ENCODE measurements at regions not wholly inside any gene's neighbourhood (a gene's known extent, or its start where the extent isn't known, plus 50 kb on each side); places are given as distances from the start of the nearest gene placed in this dataset.

GRCh38 chr16:8481810-8482209 is 108.5 kb downstream of the TMEM114 start:
- ChIA-PET POLR2A (no interaction called here), CTCF (no interaction called here)

GRCh38 chr16:8476824-8477223 is 113.5 kb downstream of the TMEM114 start:
- ChIA-PET CTCF (no interaction called here), POLR2A (no interaction called here)
- TF ChIP-seq CTCF (IDR thresholded peaks at IDR 0.05; ENCODE audit: insufficient read depth, low read depth, low read length): no peak
- no peaks in the 10 kb centered on the region for H3K36me3 ChIP-seq (ENCODE audit: control insufficient read depth, insufficient read depth, low read length)
- no peak for DNase-seq (ENCODE audit: low read depth)
- H3K27me3 ChIP-seq (ENCODE audit: control insufficient read depth, insufficient read depth, low read length): no peaks in the 10 kb centered on the region
- no peak overlapping the region for H3K4me3 ChIP-seq (ENCODE audit: low read depth, low read length)

More at GRCh38 chr16:8481810-8482209, 108.5 kb downstream of the TMEM114 start:
- DNase-seq (ENCODE audit: low read depth): no peak
- Histone ChIP-seq H3K4me3 (ENCODE audit: low read depth, low read length) (no peak overlapping the region), H3K36me3 (ENCODE audit: control insufficient read depth, insufficient read depth, low read length) (no peaks in the 10 kb centered on the region), H3K27me3 (ENCODE audit: control insufficient read depth, insufficient read depth, low read length) (no peaks in the 10 kb centered on the region)
- TF ChIP-seq CTCF (IDR thresholded peaks at IDR 0.05; ENCODE audit: insufficient read depth, low read depth, low read length): no peak

- CTCF ChIA-PET: no interaction called here
- no peak for DNase-seq (ENCODE audit: low read depth)
- Histone ChIP-seq H3K36me3 (ENCODE audit: control insufficient read depth, insufficient read depth, low read length) (no peaks in the 10 kb centered on the region), H3K27me3 (ENCODE audit: control insufficient read depth, insufficient read depth, low read length) (no peaks in the 10 kb centered on the region), H3K4me3 (ENCODE audit: low read depth, low read length) (no peak overlapping the region)
- TF ChIP-seq CTCF (IDR thresholded peaks at IDR 0.05; ENCODE audit: insufficient read depth, low read depth, low read length): no peak
- POLR2A ChIA-PET: no interaction called here
Measured at GRCh38 chr16:8474587-8474986, 115.7 kb downstream of the TMEM114 start.

GRCh38 chr16:8469102-8469778 is 121.1 kb downstream of the TMEM114 start:
- Histone ChIP-seq H3K4me3 (ENCODE audit: low read depth, low read length) (no peak overlapping the region), H3K27me3 (ENCODE audit: control insufficient read depth, insufficient read depth, low read length) (no peaks in the 10 kb centered on the region), H3K36me3 (ENCODE audit: control insufficient read depth, insufficient read depth, low read length) (no peaks in the 10 kb centered on the region)
- no peak for TF ChIP-seq CTCF (IDR thresholded peaks at IDR 0.05; ENCODE audit: insufficient read depth, low read depth, low read length)
- POLR2A ChIA-PET: no interaction called here
- DNase-seq (ENCODE audit: low read depth): no peak
- CTCF ChIA-PET: no interaction called here

- POLR2A ChIA-PET: no interaction called here
- no peak for TF ChIP-seq CTCF (IDR thresholded peaks at IDR 0.05; ENCODE audit: insufficient read depth, low read depth, low read length)
- DNase-seq (ENCODE audit: low read depth): no peak
- CTCF ChIA-PET: no interaction called here
- Histone ChIP-seq H3K36me3 (ENCODE audit: control insufficient read depth, insufficient read depth, low read length) (no peaks in the 10 kb centered on the region), H3K27me3 (ENCODE audit: control insufficient read depth, insufficient read depth, low read length) (no peaks in the 10 kb centered on the region), H3K4me3 (ENCODE audit: low read depth, low read length) (no peak overlapping the region)
Measured at GRCh38 chr16:8464979-8465378, 125.3 kb downstream of the TMEM114 start.
